Hematopoietic multipotent progenitor cell treated with erythropoietin and hydrocortisone succinate and interleukin-3 and kit ligand, for 6 days (in vitro differentiated cells): ENCODE measurements at regions not wholly inside any gene's neighbourhood (a gene's known extent, or its start where the extent isn't known, plus 50 kb on each side); places are given as distances from the start of the nearest gene placed in this dataset.
"Not testable (repeated sequence)": the region's sequence is repeated elsewhere in the genome, so short reads cannot be mapped to it uniquely, and the experiment has no call there.

ENCODE experiments used
- DNase-seq: peaks from one replicate; pipeline ENCODE4 v3.0.0-alpha.2; 2015

GRCh38 chr20:12699374-12700228 lies 309.2 kb upstream of the SPTLC3 start:
- no peak for DNase-seq

DNA sequence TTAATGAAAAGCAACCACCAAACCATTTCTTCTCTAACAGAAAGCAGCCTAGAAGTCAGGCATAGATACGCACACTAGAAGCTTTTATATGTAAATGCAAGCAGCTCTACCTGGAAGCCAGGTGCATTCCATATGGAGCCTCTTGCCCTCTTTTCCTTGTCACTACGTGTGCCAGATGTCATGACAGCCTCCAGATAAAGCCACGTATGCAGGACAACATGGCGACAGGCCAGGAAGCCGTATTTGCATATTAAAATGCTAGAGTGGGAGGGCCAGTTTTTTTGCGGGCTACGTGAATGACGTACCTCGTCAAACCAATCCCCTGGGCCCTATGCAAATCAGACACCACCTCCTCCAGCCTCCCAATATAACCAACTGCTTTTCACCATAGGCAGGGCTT lies 308.1 kb upstream of the SPTLC3 start:
- DNase-seq = no peak

GRCh38 chr20:12702312-12702711 lies 306.5 kb upstream of the SPTLC3 start:
- DNase-seq = no peak

GRCh38 chr20:12715371-12715770 lies 293.4 kb upstream of the SPTLC3 start:
- DNase-seq = no peak

DNA sequence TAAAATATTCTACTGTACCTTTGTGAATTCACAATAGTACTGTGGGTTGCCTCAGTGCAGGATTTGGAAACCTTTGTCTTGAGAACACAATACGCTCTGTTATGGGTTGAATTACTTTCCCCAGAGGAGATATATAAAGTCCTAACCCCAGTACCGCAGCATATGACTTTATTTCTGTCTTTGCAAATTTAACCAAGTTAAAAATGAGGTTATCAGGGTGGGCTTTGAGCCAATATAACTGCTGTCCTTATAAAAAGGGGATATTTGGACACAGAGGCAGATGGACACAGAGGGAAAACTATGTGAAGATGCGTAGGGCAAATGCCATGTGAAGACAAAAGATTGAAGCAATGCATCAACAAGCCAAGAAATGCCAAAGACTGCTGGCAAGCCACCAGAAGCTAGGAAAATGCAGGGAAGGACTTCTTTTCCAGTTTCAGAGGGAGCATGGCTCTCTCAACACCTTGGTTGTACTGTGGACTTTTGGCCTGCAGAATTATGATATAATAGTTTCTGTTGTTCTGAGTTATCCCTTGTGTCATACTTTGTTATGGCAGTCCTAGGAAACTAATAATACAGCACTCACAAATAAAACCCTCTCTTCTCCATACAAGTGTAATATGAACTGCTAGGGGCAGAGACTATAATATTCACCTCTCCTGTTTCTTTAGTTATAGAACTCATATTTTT lies 292.6 kb upstream of the SPTLC3 start:
- DNase-seq = no peak

- no peak for DNase-seq
Observed at GRCh38 chr20:12717061-12717460, 291.7 kb upstream of the SPTLC3 start.

DNA sequence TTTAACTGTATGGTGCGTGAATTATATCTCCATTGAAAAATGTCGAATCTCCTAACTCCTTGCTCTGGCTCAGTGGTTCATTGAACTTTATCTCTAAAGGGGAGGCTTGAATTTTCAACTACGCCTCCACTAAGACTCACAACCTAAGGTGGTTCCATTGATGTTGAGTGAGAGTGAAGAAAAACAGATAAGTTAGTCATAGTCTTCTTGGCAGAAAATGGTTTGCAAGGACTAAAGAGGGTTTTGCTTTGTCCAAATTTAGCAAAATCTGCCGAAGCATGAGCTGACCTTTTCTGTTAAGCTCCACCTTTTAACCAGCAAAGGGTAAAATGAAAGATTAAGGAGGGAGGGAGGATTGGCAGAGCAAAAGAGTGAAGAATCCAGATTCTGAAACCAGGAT lies 290.2 kb upstream of the SPTLC3 start:
- no peak for DNase-seq

- DNase-seq = no peak
Observed at GRCh38 chr20:12721636-12722035, 287.1 kb upstream of the SPTLC3 start.

DNA sequence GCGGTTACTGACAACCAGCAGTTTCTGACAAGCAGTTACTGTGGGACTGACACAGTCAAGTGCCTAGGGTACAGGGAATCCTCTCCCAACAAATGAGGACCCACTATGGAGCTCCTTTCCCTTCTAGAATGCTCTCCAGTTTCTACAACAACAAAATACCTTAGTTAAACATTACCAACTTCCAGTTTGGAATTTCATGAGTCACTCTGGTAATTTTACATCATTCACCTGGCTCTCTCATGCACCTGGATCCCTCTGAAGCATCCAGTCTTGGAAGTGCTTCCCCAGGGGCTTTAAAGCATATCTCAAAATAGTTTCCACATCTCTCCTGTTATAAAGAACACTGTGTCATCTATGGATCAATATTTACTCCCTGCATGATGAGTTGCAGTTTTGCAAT lies 286.7 kb upstream of the SPTLC3 start:
- DNase-seq = no peak

DNA sequence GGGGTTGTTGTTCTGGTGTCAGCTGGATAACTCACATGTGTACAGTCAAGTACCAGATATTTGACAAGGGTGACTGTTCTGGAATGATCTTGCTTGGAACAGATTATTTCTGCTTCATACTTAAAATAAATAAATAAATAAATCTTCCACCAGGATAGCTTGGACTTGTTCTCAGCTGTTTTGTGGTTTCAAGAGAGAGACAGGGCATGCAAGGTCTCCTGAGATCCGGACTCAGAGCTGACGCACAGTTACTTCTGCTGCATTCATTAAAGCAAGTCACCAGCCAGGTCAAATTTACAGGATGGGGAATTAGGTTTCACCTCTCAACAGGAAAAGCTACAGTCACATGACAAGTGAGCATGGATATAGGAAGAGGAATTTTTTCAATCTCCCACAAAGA lies 285.0 kb upstream of the SPTLC3 start:
- DNase-seq = no peak

DNA sequence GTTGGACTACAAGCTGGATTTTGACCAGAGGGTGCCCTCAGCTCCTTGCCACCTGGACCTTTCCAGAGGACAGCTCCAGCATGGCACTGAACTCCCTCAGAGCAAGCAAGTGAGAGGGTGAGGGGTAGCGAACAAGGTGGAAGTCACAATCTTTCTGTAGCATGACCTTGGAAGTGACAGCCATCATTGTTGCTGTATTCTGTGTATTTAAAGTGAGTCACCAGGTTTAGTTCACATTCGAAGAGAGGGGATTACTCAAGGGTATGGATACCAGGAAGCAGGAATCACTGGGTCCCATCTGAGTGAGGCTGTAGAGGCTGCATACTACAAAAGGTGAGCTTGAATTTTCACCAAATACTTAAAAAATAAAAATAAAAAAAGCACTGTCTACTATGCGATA lies 280.0 kb upstream of the SPTLC3 start:
- no peak for DNase-seq

GRCh38 chr20:12729326-12729725 lies 279.4 kb upstream of the SPTLC3 start:
- DNase-seq = no peak

- DNase-seq = no peak
Observed at GRCh38 chr20:12733811-12734210, 275.0 kb upstream of the SPTLC3 start.

- DNase-seq = no peak
Observed at GRCh38 chr20:12737497-12737896, 271.3 kb upstream of the SPTLC3 start.

- no peak for DNase-seq
Observed at GRCh38 chr20:12737900-12738299, 270.9 kb upstream of the SPTLC3 start.

DNA sequence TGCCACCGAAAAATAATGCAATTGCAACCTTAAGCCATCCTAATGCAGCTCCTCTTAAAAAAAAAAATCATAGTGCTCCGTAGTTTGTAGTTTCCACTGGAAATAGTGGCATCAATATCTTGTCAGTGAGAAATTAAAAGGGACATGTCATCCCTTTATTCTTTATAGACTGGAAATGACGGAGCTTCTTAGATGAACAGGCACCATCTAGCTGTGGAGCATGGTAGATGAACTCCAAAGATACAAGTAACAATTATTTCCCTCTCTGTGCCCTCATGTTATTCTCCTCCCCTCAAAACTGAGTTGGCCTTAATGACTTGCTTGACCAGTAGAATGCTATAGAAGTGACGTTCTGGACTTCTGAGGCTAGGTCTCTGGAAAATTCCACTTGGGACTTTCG lies 268.1 kb upstream of the SPTLC3 start:
- no peak for DNase-seq

DNA sequence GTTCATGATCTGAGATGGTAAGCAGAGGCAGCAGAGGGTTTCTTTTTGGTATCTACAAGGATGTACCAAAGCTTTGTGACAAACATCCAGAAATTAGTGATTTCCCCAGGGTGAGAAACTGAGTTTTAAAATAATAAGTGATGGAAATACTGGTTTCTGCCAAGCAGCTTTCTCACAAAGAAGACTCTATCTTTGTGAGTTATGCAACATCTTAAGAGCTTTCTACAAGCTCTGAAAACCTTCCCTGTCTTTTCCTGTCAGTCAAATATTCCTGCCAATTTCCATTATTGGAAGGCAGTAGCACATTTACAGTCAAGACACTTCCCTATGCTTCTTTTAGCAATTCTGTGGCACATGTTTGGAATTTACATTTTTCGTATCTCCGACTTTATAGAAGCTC lies 264.7 kb upstream of the SPTLC3 start:
- DNase-seq = no peak

- no peak for DNase-seq
Observed at GRCh38 chr20:12748359-12748994, 260.3 kb upstream of the SPTLC3 start.

- DNase-seq = no peak
Observed at GRCh38 chr20:12750221-12750620, 258.6 kb upstream of the SPTLC3 start.

DNA sequence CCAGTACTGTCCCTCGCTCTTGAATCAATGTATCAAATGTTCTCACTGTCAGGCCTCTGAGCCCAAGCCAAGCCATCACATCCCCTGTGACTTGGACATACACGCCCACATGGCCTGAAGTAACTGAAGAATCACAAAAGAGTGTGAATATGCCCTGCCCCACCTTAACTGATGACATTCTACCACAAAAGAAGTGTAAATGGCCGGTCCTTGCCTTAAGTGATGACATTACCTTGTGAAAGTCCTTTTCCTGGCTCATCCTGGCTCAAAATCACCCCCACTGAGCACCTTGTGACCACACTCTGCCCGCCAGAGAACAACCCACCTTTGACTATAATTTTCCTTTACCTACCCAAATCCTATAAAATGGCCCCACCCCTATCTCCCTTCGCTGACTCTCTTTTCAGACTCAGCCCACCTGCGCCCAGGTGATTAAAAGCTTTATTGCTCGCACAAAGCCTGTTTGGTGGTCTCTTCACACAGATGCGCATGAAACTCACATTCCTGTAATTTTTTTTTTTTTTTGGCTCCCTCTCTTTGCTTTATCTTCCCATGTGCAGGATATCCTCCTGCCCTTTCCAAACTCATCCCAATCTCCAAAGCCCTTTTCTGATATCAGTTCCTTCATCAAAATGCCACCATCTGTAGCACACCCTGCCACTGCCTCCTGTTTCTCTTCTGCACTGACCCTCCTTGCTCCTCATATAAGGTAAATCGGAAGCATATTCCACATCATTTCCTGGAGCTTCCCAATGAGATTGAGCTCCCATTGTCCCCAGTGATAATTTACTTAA lies 255.7 kb upstream of the SPTLC3 start:
- not testable (repeated sequence) for DNase-seq

DNA sequence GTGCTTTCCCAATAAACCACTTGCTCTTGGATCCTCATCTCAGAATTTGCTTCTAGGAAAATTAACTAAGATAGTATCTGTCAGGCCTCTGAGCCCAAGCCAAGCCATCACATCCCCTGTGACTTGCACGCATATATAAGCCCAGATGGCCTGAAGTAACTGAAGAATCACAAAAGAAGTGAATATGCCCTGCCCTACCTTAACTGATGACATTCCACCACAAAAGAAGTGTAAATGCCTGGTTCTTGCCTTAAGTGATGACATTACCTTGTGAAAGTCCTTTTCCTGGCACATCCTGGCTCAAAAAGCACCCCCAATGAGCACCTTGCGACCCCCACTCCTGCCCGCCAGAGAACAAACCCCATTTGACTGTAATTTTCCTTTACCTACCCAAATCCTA lies 255.0 kb upstream of the SPTLC3 start:
- not testable (repeated sequence) for DNase-seq

DNA sequence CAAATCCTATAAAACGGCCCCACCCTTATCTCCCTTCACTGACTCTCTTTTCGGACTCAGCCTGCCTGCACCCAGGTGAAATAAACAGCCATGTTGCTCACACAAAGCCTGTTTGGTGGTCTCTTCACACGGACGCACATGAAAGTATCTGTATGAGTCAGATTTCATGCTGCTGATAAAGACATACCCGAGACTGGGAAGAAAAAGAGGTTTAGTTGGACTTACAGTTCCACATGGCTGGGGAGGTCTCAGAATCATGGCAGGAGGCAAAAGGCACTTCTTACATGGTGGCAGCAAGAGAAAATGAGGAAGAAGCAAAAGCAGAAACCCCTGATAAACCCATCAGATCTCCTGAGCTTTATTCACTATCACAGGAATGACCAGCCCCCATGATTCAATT lies 249.3 kb upstream of the SPTLC3 start:
- DNase-seq = not testable (repeated sequence)

GRCh38 chr20:12762725-12763124 lies 246.0 kb upstream of the SPTLC3 start:
- DNase-seq = no peak
